K562 (cell line): ENCODE measurements at regions not wholly inside any gene's neighbourhood (a gene's known extent, or its start where the extent isn't known, plus 50 kb on each side); places are given as distances from the start of the nearest gene placed in this dataset.

Experiments used
- KDM5B ChIP-seq: fragments of 200-600 bp; sonication (generic); IDR thresholded peaks from 2 replicates; pipeline ENCODE4 v1.6.1; 2012; ENCODE audit warnings: low read depth, mild to moderate bottlenecking, moderate library complexity, low read length, control low read depth, inconsistent platforms; ENCODE audit not compliant: insufficient replicate concordance
- SREBF1 ChIP-seq: fragments of 150-350 bp; IDR thresholded peaks from 2 replicates; pipeline ENCODE4 v1.6.1; 2014; ENCODE audit warnings: antibody characterized with exemption, low read depth, low read length, borderline replicate concordance
- ZNF589 ChIP-seq: fragments of 200-800 bp; sonication (Bioruptor generic); IDR thresholded peaks from 2 replicates; pipeline ENCODE4 v1.6.1; 2016; ENCODE audit warnings: low read depth, missing genetic modification characterization, missing compliant biosample characterization
- TF ChIP-seq, protein P1 (sequence below): fragments of 200-600 bp; sonication (generic); IDR thresholded peaks from one replicate; pipeline ENCODE4 v1.6.1; 2012; ENCODE audit warnings: mild to moderate bottlenecking, low read depth, low read length, inconsistent platforms
- TF ChIP-seq, protein P2 (sequence below): sonication (generic); formaldehyde crosslinking; IDR thresholded peaks from 2 replicates; pipeline ENCODE4 v1.8.0; 2022; ENCODE audit warnings: mild to moderate bottlenecking, missing genetic modification reagents
- TF ChIP-seq, protein P3 (sequence below): fragments of 150-350 bp; IDR thresholded peaks from 2 replicates; pipeline ENCODE4 v1.6.1; 2014; ENCODE audit warnings: low read depth, mild to moderate bottlenecking, low read length, borderline replicate concordance
- TF ChIP-seq, protein P4 (sequence below): sonication (generic); formaldehyde crosslinking; IDR thresholded peaks from 2 replicates; pipeline ENCODE4 v1.8.0; 2022; ENCODE audit warnings: mild to moderate bottlenecking, low read depth, missing genetic modification reagents

DNA sequence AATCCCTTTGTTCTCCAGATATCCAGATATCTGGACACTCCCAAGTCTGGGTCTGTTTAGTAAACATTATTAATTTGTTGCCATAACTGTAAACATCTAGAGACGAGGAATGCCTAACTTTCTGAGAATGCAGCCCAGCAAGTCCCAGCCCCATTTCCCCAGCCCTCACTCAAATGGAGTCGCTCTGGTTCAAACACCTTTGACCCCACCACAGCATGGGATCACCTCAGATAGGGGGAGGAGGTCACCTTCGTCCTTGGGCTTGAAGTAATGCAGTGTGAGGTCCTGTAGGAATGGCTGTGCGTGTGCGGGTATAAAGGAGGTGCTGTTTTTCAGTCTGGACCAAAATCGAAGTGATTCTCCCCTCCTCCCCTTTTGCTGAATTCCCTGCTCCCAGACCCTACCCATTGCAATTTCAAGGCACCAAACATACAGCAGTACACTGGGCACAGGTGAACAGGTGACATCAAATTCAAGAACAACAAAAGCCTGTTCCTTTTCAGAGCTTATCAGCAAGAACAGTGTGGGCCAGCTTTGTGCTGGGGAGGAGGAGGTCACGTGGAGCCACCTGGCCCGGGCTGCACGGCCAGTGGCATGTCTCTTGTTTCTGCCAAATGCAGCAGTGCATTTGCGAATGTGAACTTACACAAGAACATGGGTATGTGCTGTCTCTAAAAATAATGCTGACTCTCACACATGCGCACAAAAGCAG, 57.5 kb upstream of the TRPM1 start (continued):
- TF ChIP-seq, protein P1, sequence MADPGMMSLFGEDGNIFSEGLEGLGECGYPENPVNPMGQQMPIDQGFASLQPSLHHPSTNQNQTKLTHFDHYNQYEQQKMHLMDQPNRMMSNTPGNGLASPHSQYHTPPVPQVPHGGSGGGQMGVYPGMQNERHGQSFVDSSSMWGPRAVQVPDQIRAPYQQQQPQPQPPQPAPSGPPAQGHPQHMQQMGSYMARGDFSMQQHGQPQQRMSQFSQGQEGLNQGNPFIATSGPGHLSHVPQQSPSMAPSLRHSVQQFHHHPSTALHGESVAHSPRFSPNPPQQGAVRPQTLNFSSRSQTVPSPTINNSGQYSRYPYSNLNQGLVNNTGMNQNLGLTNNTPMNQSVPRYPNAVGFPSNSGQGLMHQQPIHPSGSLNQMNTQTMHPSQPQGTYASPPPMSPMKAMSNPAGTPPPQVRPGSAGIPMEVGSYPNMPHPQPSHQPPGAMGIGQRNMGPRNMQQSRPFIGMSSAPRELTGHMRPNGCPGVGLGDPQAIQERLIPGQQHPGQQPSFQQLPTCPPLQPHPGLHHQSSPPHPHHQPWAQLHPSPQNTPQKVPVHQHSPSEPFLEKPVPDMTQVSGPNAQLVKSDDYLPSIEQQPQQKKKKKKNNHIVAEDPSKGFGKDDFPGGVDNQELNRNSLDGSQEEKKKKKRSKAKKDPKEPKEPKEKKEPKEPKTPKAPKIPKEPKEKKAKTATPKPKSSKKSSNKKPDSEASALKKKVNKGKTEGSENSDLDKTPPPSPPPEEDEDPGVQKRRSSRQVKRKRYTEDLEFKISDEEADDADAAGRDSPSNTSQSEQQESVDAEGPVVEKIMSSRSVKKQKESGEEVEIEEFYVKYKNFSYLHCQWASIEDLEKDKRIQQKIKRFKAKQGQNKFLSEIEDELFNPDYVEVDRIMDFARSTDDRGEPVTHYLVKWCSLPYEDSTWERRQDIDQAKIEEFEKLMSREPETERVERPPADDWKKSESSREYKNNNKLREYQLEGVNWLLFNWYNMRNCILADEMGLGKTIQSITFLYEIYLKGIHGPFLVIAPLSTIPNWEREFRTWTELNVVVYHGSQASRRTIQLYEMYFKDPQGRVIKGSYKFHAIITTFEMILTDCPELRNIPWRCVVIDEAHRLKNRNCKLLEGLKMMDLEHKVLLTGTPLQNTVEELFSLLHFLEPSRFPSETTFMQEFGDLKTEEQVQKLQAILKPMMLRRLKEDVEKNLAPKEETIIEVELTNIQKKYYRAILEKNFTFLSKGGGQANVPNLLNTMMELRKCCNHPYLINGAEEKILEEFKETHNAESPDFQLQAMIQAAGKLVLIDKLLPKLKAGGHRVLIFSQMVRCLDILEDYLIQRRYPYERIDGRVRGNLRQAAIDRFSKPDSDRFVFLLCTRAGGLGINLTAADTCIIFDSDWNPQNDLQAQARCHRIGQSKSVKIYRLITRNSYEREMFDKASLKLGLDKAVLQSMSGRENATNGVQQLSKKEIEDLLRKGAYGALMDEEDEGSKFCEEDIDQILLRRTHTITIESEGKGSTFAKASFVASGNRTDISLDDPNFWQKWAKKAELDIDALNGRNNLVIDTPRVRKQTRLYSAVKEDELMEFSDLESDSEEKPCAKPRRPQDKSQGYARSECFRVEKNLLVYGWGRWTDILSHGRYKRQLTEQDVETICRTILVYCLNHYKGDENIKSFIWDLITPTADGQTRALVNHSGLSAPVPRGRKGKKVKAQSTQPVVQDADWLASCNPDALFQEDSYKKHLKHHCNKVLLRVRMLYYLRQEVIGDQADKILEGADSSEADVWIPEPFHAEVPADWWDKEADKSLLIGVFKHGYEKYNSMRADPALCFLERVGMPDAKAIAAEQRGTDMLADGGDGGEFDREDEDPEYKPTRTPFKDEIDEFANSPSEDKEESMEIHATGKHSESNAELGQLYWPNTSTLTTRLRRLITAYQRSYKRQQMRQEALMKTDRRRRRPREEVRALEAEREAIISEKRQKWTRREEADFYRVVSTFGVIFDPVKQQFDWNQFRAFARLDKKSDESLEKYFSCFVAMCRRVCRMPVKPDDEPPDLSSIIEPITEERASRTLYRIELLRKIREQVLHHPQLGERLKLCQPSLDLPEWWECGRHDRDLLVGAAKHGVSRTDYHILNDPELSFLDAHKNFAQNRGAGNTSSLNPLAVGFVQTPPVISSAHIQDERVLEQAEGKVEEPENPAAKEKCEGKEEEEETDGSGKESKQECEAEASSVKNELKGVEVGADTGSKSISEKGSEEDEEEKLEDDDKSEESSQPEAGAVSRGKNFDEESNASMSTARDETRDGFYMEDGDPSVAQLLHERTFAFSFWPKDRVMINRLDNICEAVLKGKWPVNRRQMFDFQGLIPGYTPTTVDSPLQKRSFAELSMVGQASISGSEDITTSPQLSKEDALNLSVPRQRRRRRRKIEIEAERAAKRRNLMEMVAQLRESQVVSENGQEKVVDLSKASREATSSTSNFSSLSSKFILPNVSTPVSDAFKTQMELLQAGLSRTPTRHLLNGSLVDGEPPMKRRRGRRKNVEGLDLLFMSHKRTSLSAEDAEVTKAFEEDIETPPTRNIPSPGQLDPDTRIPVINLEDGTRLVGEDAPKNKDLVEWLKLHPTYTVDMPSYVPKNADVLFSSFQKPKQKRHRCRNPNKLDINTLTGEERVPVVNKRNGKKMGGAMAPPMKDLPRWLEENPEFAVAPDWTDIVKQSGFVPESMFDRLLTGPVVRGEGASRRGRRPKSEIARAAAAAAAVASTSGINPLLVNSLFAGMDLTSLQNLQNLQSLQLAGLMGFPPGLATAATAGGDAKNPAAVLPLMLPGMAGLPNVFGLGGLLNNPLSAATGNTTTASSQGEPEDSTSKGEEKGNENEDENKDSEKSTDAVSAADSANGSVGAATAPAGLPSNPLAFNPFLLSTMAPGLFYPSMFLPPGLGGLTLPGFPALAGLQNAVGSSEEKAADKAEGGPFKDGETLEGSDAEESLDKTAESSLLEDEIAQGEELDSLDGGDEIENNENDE = no peak
- TF ChIP-seq KDM5B (no peak), SREBF1 (no peak), ZNF589 (CRISPR knock-in tag) (no peak)
- TF ChIP-seq, protein P2, sequence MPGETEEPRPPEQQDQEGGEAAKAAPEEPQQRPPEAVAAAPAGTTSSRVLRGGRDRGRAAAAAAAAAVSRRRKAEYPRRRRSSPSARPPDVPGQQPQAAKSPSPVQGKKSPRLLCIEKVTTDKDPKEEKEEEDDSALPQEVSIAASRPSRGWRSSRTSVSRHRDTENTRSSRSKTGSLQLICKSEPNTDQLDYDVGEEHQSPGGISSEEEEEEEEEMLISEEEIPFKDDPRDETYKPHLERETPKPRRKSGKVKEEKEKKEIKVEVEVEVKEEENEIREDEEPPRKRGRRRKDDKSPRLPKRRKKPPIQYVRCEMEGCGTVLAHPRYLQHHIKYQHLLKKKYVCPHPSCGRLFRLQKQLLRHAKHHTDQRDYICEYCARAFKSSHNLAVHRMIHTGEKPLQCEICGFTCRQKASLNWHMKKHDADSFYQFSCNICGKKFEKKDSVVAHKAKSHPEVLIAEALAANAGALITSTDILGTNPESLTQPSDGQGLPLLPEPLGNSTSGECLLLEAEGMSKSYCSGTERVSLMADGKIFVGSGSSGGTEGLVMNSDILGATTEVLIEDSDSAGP (CRISPR knock-in tag) = no peak
- TF ChIP-seq, protein P3, sequence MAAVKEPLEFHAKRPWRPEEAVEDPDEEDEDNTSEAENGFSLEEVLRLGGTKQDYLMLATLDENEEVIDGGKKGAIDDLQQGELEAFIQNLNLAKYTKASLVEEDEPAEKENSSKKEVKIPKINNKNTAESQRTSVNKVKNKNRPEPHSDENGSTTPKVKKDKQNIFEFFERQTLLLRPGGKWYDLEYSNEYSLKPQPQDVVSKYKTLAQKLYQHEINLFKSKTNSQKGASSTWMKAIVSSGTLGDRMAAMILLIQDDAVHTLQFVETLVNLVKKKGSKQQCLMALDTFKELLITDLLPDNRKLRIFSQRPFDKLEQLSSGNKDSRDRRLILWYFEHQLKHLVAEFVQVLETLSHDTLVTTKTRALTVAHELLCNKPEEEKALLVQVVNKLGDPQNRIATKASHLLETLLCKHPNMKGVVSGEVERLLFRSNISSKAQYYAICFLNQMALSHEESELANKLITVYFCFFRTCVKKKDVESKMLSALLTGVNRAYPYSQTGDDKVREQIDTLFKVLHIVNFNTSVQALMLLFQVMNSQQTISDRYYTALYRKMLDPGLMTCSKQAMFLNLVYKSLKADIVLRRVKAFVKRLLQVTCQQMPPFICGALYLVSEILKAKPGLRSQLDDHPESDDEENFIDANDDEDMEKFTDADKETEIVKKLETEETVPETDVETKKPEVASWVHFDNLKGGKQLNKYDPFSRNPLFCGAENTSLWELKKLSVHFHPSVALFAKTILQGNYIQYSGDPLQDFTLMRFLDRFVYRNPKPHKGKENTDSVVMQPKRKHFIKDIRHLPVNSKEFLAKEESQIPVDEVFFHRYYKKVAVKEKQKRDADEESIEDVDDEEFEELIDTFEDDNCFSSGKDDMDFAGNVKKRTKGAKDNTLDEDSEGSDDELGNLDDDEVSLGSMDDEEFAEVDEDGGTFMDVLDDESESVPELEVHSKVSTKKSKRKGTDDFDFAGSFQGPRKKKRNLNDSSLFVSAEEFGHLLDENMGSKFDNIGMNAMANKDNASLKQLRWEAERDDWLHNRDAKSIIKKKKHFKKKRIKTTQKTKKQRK = no peak
- TF ChIP-seq, protein P4, sequence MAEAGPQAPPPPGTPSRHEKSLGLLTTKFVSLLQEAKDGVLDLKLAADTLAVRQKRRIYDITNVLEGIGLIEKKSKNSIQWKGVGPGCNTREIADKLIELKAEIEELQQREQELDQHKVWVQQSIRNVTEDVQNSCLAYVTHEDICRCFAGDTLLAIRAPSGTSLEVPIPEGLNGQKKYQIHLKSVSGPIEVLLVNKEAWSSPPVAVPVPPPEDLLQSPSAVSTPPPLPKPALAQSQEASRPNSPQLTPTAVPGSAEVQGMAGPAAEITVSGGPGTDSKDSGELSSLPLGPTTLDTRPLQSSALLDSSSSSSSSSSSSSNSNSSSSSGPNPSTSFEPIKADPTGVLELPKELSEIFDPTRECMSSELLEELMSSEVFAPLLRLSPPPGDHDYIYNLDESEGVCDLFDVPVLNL (CRISPR knock-in tag) = no peak
